ENCODE measurements at regions not wholly inside any gene's neighbourhood (a gene's known extent, or its start where the extent isn't known, plus 50 kb on each side); places are given as distances from the start of the nearest gene placed in this dataset.

- peak; percentile 66 for DNase-seq (ENCODE audit: low read depth)
- no peak overlapping the region for H3K4me3 ChIP-seq (ENCODE audit: control insufficient read depth, low read depth, low read length)
- TF ChIP-seq CTCF (conservative IDR thresholded peaks at IDR 0.05; ENCODE audit: control insufficient read depth, insufficient read depth, low read depth, low read length) = no peak
Measured at GRCh38 chr3:43870120-43870519, 179.4 kb downstream of the ABHD5 start.

- no peak for TF ChIP-seq CTCF (conservative IDR thresholded peaks at IDR 0.05; ENCODE audit: control insufficient read depth, insufficient read depth, low read depth, low read length)
- H3K4me3 ChIP-seq (ENCODE audit: control insufficient read depth, low read depth, low read length) = no peak overlapping the region
- DNase-seq (ENCODE audit: low read depth) = peak; percentile 26
Measured at GRCh38 chr3:43870844-43871626, 180.3 kb downstream of the ABHD5 start.

GRCh38 chr3:43871627-43872245 lies 181.0 kb downstream of the ABHD5 start:
- no peak overlapping the region for H3K4me3 ChIP-seq (ENCODE audit: control insufficient read depth, low read depth, low read length)
- no peak for TF ChIP-seq CTCF (conservative IDR thresholded peaks at IDR 0.05; ENCODE audit: control insufficient read depth, insufficient read depth, low read depth, low read length)
- DNase-seq (ENCODE audit: low read depth) = peak; percentile 25

- no peak overlapping the region for H3K4me3 ChIP-seq (ENCODE audit: control insufficient read depth, low read depth, low read length)
- no peak for TF ChIP-seq CTCF (conservative IDR thresholded peaks at IDR 0.05; ENCODE audit: control insufficient read depth, insufficient read depth, low read depth, low read length)
- DNase-seq (ENCODE audit: low read depth) = peak; percentile 95
Measured at GRCh38 chr3:43872301-43872700, 181.6 kb downstream of the ABHD5 start.

- peak; percentile 67 for DNase-seq (ENCODE audit: low read depth)
- H3K4me3 ChIP-seq (ENCODE audit: control insufficient read depth, low read depth, low read length) = no peak overlapping the region
- no peak for TF ChIP-seq CTCF (conservative IDR thresholded peaks at IDR 0.05; ENCODE audit: control insufficient read depth, insufficient read depth, low read depth, low read length)
Measured at GRCh38 chr3:43872901-43873300, 182.2 kb downstream of the ABHD5 start.

- H3K4me3 ChIP-seq (ENCODE audit: control insufficient read depth, low read depth, low read length) = no peak overlapping the region
- TF ChIP-seq CTCF (conservative IDR thresholded peaks at IDR 0.05; ENCODE audit: control insufficient read depth, insufficient read depth, low read depth, low read length) = no peak
- no peak for DNase-seq (ENCODE audit: low read depth)
Measured at GRCh38 chr3:43873723-43874122, 183.0 kb downstream of the ABHD5 start.
